Testis (tissue), 2 donors: ENCODE measurements at regions not wholly inside any gene's neighbourhood (a gene's known extent, or its start where the extent isn't known, plus 50 kb on each side); places are given as distances from the start of the nearest gene placed in this dataset.

Experiments used
- DNase-seq: peaks from one replicate; pipeline ENCODE4 v3.0.0-alpha.2; 2019
- H3K27ac ChIP-seq, 2 donors: fragments of 200-600 bp; sonication (generic); one replicate each; pipeline ENCODE4 v1.5.1; 2019
- H3K27me3 ChIP-seq: fragments of 200-600 bp; sonication (generic); one replicate; pipeline ENCODE4 v1.5.1; 2019
- H3K36me3 ChIP-seq: fragments of 200-600 bp; sonication (generic); one replicate; pipeline ENCODE4 v1.5.1; 2017; ENCODE audit warnings: low read depth; ENCODE audit errors: missing control alignments
- H3K4me1 ChIP-seq: fragments of 200-600 bp; sonication (generic); one replicate; pipeline ENCODE4 v1.5.1; 2019
- H3K4me3 ChIP-seq, 2 donors: fragments of 200-600 bp; sonication (generic); one replicate each; pipeline ENCODE4 v1.5.1; 2017 to 2019
- H3K9me3 ChIP-seq: fragments of 200-600 bp; sonication (generic); one replicate; pipeline ENCODE4 v1.5.1; 2017
- POLR2A ChIP-seq: fragments of 450-650 bp; IDR thresholded peaks from one replicate; pipeline ENCODE4 v1.6.1; 2017; ENCODE audit warnings: antibody characterized with exemption, mild to moderate bottlenecking, moderate library complexity
- WGBS, 2 donors: methylation state at CpG; one replicate each; pipeline ENCODE4 v1.1.5; 2018; 5-methylcytosine and 5-hydroxymethylcytosine counted together
- intact Hi-C: fragments of 100-400 bp; cut with DNase I; formaldehyde crosslinking; loops from one replicate; pipeline ENCODE4 v1.15.1; 2023; ENCODE audit warnings: low total_unique reads
- TF ChIP-seq, protein P1 (sequence below), 3 experiments: fragments of 450-650 bp in 2 of 3; fragments of 200-600 bp in 1 of 3; sonication (generic) in 1 of 3; IDR thresholded peaks; one replicate each; pipeline ENCODE4 v1.5.1; 2016 to 2019; ENCODE audit warnings: antibody characterized with exemption in 3 of 3, mild to moderate bottlenecking in 2 of 3, moderate library complexity in 1 of 3

DNA sequence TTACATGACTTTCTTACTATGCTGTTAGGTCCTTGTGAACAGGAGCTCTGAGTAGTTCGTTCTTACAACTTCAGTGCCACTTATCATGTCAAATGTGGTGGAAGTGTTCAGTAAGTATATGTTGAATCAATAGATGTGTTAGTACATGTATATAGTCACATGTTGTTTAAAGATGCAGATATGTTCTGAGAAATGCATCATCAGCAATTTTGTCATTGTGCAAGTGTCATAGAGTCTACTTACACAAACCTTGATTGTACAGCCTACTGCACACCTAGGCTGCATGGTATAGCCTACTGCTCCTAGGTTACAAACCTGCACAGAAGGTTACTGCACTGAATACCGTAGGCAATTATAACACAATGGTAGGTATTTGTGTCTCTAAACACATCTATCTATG, 174.8 kb downstream of the GPR37 start:
- no peaks in the 10 kb centered on the region for H3K4me1 ChIP-seq
- no peak for TF ChIP-seq POLR2A
- TF ChIP-seq, protein P1, sequence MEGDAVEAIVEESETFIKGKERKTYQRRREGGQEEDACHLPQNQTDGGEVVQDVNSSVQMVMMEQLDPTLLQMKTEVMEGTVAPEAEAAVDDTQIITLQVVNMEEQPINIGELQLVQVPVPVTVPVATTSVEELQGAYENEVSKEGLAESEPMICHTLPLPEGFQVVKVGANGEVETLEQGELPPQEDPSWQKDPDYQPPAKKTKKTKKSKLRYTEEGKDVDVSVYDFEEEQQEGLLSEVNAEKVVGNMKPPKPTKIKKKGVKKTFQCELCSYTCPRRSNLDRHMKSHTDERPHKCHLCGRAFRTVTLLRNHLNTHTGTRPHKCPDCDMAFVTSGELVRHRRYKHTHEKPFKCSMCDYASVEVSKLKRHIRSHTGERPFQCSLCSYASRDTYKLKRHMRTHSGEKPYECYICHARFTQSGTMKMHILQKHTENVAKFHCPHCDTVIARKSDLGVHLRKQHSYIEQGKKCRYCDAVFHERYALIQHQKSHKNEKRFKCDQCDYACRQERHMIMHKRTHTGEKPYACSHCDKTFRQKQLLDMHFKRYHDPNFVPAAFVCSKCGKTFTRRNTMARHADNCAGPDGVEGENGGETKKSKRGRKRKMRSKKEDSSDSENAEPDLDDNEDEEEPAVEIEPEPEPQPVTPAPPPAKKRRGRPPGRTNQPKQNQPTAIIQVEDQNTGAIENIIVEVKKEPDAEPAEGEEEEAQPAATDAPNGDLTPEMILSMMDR (IDR thresholded peaks at IDR 0.05) = no peak
- intact Hi-C loops = no loop called here
- H3K27me3 ChIP-seq = no peaks in the 10 kb centered on the region
- DNase-seq = no peak
- no peak overlapping the region for H3K27ac ChIP-seq
- WGBS, 2 donors = 90 to 94% methylated on average over 2 of the region's 2 CpGs
- no peak overlapping the region for H3K4me3 ChIP-seq
- no peaks in the 10 kb centered on the region for H3K9me3 ChIP-seq
- H3K36me3 ChIP-seq = no peaks in the 10 kb centered on the region

DNA sequence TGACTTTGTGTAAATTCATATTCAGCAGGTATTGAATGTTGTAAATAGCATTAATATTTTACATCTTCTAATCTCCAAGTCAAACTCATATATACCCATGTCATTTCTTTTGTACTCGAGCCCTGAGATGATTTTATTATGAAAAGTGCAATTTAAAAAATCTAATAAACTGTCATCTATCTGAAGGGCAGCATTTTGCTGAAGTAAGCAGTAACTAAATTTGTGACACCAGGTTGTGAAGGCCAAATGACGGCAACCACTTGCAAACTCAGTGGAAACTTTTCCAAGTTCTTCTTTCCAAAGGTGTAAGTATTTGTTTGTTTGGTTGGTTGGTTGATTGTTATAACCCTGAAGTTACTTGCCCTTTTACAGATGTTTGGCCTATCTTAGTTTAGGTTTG, 188.3 kb downstream of the GPR37 start:
- Histone ChIP-seq H3K27ac (no peak overlapping the region), H3K4me1 (no peaks in the 10 kb centered on the region), H3K4me3 (no peak overlapping the region), H3K36me3 (no peaks in the 10 kb centered on the region), H3K9me3 (no peaks in the 10 kb centered on the region), H3K27me3 (no peaks in the 10 kb centered on the region)
- no peak for DNase-seq
- WGBS, 2 donors = 76 to 87% methylated on average over 2 of the region's 2 CpGs
- intact Hi-C loops = no loop called here
- TF ChIP-seq, protein P1 (IDR thresholded peaks at IDR 0.05) = no peak

DNA sequence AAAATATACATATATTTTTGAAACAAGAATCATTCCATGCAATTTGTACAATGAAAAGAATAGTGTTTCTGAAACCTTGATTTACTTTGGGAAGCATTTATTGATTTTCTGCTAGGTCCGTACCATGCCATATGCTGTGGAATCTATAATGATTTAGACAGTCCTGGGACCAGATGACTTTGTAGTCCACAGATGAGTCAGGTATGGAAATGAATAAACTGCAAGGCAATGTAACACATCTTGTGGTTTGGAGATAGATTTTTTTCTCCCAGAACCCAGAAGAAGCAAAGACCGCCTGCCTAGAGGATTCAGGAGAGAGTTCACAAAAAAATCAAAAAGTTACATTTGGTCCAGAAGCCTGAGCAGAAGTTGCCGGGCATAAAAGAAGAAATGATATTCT, 190.4 kb downstream of the GPR37 start:
- Histone ChIP-seq H3K27me3 (no peaks in the 10 kb centered on the region), H3K9me3 (no peaks in the 10 kb centered on the region), H3K27ac (no peak overlapping the region), H3K4me3 (no peak overlapping the region), H3K4me1 (no peaks in the 10 kb centered on the region), H3K36me3 (no peaks in the 10 kb centered on the region)
- DNase-seq = no peak
- intact Hi-C loops = no loop called here
- TF ChIP-seq, protein P1 (IDR thresholded peaks at IDR 0.05) = no peak
- no peak for TF ChIP-seq POLR2A
- 96 to 97% methylated on average over 3 of the region's 3 CpGs for WGBS, 2 donors

DNA sequence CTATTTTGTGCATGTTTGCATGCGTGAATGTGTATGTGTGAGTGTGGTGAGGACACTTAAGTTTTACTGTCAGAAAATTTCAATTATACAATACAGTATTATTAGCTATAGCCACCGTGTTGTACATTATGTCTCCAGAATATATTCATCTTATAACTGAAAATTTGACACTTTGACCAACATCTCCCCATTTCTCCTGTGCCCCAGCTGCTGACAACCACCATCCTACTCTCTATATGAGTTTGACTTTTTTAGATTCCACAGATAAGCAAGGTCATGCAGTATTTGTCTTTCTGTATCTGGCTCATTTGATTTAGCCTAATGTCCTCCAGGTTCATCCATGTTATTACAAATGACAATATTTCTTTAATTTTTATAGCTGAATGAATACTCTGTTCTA, 195.0 kb downstream of the GPR37 start:
- H3K4me1 ChIP-seq = no peaks in the 10 kb centered on the region
- no peaks in the 10 kb centered on the region for H3K9me3 ChIP-seq
- no peaks in the 10 kb centered on the region for H3K27me3 ChIP-seq
- H3K27ac ChIP-seq = no peak overlapping the region
- no peak for TF ChIP-seq POLR2A
- TF ChIP-seq, protein P1 (IDR thresholded peaks at IDR 0.05) = no peak
- intact Hi-C loops = no loop called here
- no peak overlapping the region for H3K4me3 ChIP-seq
- DNase-seq = no peak
- no peaks in the 10 kb centered on the region for H3K36me3 ChIP-seq
- 93 to 95% methylated on average over 2 of the region's 2 CpGs for WGBS, 2 donors

DNA sequence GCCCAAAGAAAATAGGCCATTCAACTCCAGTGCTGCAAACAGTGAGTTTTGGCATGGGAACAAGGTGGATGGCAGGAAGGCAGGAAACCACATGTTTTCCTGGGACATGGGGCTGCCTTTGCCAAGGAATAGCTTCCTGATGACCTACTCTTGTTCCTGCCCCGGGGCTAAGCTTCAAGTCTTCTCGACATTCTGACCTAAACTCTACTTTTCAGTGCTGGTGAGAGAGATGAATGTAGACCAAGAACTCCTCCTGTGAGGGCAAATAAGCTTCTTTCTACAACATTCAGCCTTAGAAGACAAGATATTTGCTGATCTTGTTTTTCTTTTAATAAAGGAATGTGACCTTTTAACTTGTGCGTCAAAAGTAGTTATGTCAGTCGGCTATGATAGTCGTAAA, 199.0 kb downstream of the GPR37 start:
- Histone ChIP-seq H3K9me3 (no peaks in the 10 kb centered on the region), H3K27me3 (no peaks in the 10 kb centered on the region), H3K4me1 (no peaks in the 10 kb centered on the region), H3K4me3 (no peak overlapping the region), H3K27ac (no peak overlapping the region), H3K36me3 (no peaks in the 10 kb centered on the region)
- TF ChIP-seq POLR2A = no peak
- TF ChIP-seq, protein P1 (IDR thresholded peaks at IDR 0.05) = no peak
- DNase-seq = no peak
- intact Hi-C loops = no loop called here
- WGBS, 2 donors = 46 to 66% methylated on average over 5 of the region's 5 CpGs
